Liver (tissue), 8 donors: ENCODE measurements at regions not wholly inside any gene's neighbourhood (a gene's known extent, or its start where the extent isn't known, plus 50 kb on each side); places are given as distances from the start of the nearest gene placed in this dataset.

Experiments used
- DNase-seq: peaks from one replicate; pipeline ENCODE4 v3.0.0-alpha.2; 2017; ENCODE audit warnings: low spot score
- H3K27ac ChIP-seq, 2 donors: one replicate each; pipeline ENCODE4 v1.7.0; 2013; ENCODE audit warnings: inconsistent platforms in 2 of 2, low read length in 2 of 2, control low read depth in 1 of 2, low read depth in 1 of 2, mild to moderate bottlenecking in 1 of 2
- H3K27me3 ChIP-seq, 4 donors: one replicate each; pipeline versions ENCODE4 v1.6.1 to v1.7.0; 2013; ENCODE audit warnings: low read length in 3 of 4, inconsistent platforms in 1 of 4, mild to moderate bottlenecking in 1 of 4, moderate library complexity in 1 of 4; ENCODE audit not compliant: control insufficient read depth in 4 of 4, insufficient read depth in 4 of 4
- H3K36me3 ChIP-seq, 4 donors: one replicate each; pipeline versions ENCODE4 v1.6.1 to v1.7.0; 2013; ENCODE audit warnings: low read length in 3 of 4, mild to moderate bottlenecking in 3 of 4, low read depth in 1 of 4, moderate library complexity in 1 of 4; ENCODE audit not compliant: control insufficient read depth in 4 of 4, insufficient read depth in 3 of 4
- H3K4me1 ChIP-seq, 4 donors: one replicate each; pipeline versions ENCODE4 v1.6.1 to v1.7.0; 2013; ENCODE audit warnings: low read length in 3 of 4, mild to moderate bottlenecking in 3 of 4, moderate library complexity in 1 of 4; ENCODE audit not compliant: control insufficient read depth in 4 of 4, insufficient read depth in 4 of 4
- H3K4me3 ChIP-seq, 3 donors: one replicate each; pipeline versions ENCODE4 v1.6.1 to v1.7.0; 2013; ENCODE audit warnings: low read length in 3 of 3, control low read depth in 1 of 3, low read depth in 1 of 3, mild to moderate bottlenecking in 1 of 3
- H3K9ac ChIP-seq, 2 donors: one replicate each; pipeline ENCODE4 v1.7.0; 2013; ENCODE audit warnings: low read length in 2 of 2, mild to moderate bottlenecking in 2 of 2, moderate library complexity in 2 of 2, control low read depth in 1 of 2, low read depth in 1 of 2
- H3K9me3 ChIP-seq, 4 donors: one replicate each; pipeline versions ENCODE4 v1.6.1 to v1.7.0; 2013; ENCODE audit warnings: low read length in 3 of 4; ENCODE audit not compliant: control insufficient read depth in 4 of 4
- CTCF ChIP-seq: fragments of 150-350 bp; IDR thresholded peaks from 2 replicates; pipeline ENCODE4 v1.5.1; 2017; ENCODE audit warnings: improper control_type of control experiment, low read depth, low read length; ENCODE audit not compliant: missing input control
- EGR1 ChIP-seq, 2 donors: IDR thresholded peaks; 2 replicates each; pipeline ENCODE4 v1.6.1; 2016 to 2018; ENCODE audit warnings: antibody characterized with exemption in 2 of 2, low read depth in 2 of 2
- FOXA1 ChIP-seq: IDR thresholded peaks from 2 replicates; pipeline ENCODE4 v1.6.1; 2016; ENCODE audit warnings: antibody characterized with exemption
- FOXA2 ChIP-seq: IDR thresholded peaks from 2 replicates; pipeline ENCODE4 v1.6.1; 2016; ENCODE audit warnings: antibody characterized with exemption
- GABPA ChIP-seq, 2 donors: IDR thresholded peaks in 1 of 2; conservative IDR thresholded peaks in 1 of 2; 2 replicates each; pipeline ENCODE4 v1.6.1; 2016; ENCODE audit warnings: antibody characterized with exemption in 2 of 2, mild to moderate bottlenecking in 1 of 2, moderate library complexity in 1 of 2
- HNF4A ChIP-seq, 2 donors: conservative IDR thresholded peaks; 2 replicates each; pipeline ENCODE4 v1.6.1; 2016; ENCODE audit warnings: antibody characterized with exemption in 2 of 2, mild to moderate bottlenecking in 2 of 2
- HNF4G ChIP-seq: IDR thresholded peaks from 2 replicates; pipeline ENCODE4 v1.6.1; 2016; ENCODE audit warnings: antibody characterized with exemption
- JUND ChIP-seq, 2 donors: IDR thresholded peaks; 2 replicates each; pipeline ENCODE4 v1.6.1; 2016; ENCODE audit warnings: antibody characterized with exemption in 2 of 2
- MAX ChIP-seq: IDR thresholded peaks from 2 replicates; pipeline ENCODE4 v1.6.1; 2016; ENCODE audit warnings: antibody characterized with exemption
- NR2F2 ChIP-seq: IDR thresholded peaks from 2 replicates; pipeline ENCODE4 v1.6.1; 2016; ENCODE audit warnings: antibody characterized with exemption
- RAD21 ChIP-seq, 2 donors: IDR thresholded peaks; 2 replicates each; pipeline ENCODE4 v1.6.1; 2016; ENCODE audit warnings: antibody characterized with exemption in 2 of 2, mild to moderate bottlenecking in 2 of 2
- RXRA ChIP-seq, 2 donors: IDR thresholded peaks; 2 replicates each; pipeline ENCODE4 v1.6.1; 2017 to 2018; ENCODE audit warnings: antibody characterized with exemption in 2 of 2, mild to moderate bottlenecking in 1 of 2
- SP1 ChIP-seq: IDR thresholded peaks from 2 replicates; pipeline ENCODE4 v1.6.1; 2018; ENCODE audit warnings: antibody characterized with exemption, mild to moderate bottlenecking
- TAF1 ChIP-seq: conservative IDR thresholded peaks from 2 replicates; pipeline ENCODE4 v1.6.1; 2016; ENCODE audit warnings: antibody characterized with exemption, mild to moderate bottlenecking
- YY1 ChIP-seq: IDR thresholded peaks from 2 replicates; pipeline ENCODE4 v1.6.1; 2016; ENCODE audit warnings: antibody characterized with exemption, mild to moderate bottlenecking
- ZBTB33 ChIP-seq: IDR thresholded peaks from 2 replicates; pipeline ENCODE4 v1.6.1; 2016; ENCODE audit warnings: antibody characterized with exemption
- WGBS: extraction: QIAGEN DNeasy Blood & Tissue Kit; methylation state at CpG from one replicate; pipeline ENCODE4 v1.1.7; 2013; 5-methylcytosine and 5-hydroxymethylcytosine counted together
- TF ChIP-seq, protein P1 (sequence below): IDR thresholded peaks from 2 replicates; pipeline ENCODE4 v1.6.1; 2016; ENCODE audit warnings: antibody characterized with exemption
- TF ChIP-seq, protein P2 (sequence below): IDR thresholded peaks from 2 replicates; pipeline ENCODE4 v1.6.1; 2016; ENCODE audit warnings: antibody characterized with exemption, mild to moderate bottlenecking
- donor health status: healthy.
- donor health status: healthy.
- donor health status: healthy.
- donor health status: healthy.
- donor health status: healthy.

DNA sequence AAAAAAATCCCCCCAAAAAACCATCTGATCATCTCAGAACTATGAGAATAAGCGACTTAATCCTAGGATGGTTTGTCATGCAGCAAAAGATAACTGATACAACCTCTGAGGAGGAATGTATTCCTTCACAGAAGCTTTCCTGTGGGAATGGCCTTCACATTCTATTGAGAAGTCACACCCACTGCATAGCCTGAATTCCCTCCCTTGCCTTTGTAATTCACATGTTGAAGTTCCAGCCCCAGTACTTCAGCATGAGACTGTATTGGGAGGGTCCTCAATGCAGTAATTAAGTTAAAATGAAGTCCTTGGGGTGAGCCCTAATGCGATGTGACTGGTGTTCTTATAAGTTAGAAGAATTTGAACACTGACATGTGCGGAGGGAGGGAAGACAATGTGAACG lies 395.2 kb downstream of the TUSC7 start:
- Histone ChIP-seq H3K4me3 (no peak overlapping the region), H3K4me1 (no peaks in the 10 kb centered on the region), H3K36me3 (no peaks in the 10 kb centered on the region), H3K27ac (no peak overlapping the region), H3K9me3 (no peaks in the 10 kb centered on the region), H3K27me3 (no peaks in the 10 kb centered on the region), H3K9ac (no peak overlapping the region)
- 93% methylated on average over 4 of the region's 4 CpGs for WGBS
- TF ChIP-seq YY1 = no peak
- no peak for TF ChIP-seq RXRA (IDR thresholded peaks at IDR 0.05)
- no peak for TF ChIP-seq HNF4G
- TF ChIP-seq, protein P1, sequence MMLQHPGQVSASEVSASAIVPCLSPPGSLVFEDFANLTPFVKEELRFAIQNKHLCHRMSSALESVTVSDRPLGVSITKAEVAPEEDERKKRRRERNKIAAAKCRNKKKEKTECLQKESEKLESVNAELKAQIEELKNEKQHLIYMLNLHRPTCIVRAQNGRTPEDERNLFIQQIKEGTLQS = no peak
- TF ChIP-seq RAD21 (IDR thresholded peaks at IDR 0.05) = no peak
- TF ChIP-seq NR2F2 = no peak
- no peak for TF ChIP-seq TAF1
- no peak for TF ChIP-seq JUND (IDR thresholded peaks at IDR 0.05)
- TF ChIP-seq EGR1 (IDR thresholded peaks at IDR 0.05; ENCODE audit: low read depth in 2 of 2) = no peak
- no peak for TF ChIP-seq CTCF
- DNase-seq = no peak

DNA sequence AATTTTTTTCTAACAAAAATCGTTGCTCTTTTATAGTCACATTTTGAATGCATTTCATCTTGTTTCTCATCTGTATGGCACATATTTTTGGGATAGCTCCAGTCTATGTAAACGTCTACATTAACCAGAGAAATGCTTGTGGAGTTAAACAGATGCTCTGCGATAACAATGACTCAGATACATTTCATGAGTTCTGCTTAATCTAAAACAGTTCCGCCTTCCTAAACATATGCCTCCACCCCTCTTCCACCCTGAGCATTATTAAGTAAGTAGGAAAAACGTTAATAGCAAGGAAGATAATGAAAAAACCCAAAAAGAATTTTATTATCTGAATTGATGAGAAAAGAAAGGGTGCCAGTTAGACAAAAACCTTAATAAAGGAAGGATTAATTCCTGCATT lies 396.1 kb downstream of the TUSC7 start:
- WGBS = 62% methylated on average over 5 of the region's 5 CpGs
- Histone ChIP-seq H3K9me3 (no peaks in the 10 kb centered on the region), H3K27ac (no peak overlapping the region), H3K27me3 (no peaks in the 10 kb centered on the region), H3K4me1 (no peaks in the 10 kb centered on the region), H3K4me3 (no peak overlapping the region), H3K9ac (no peak overlapping the region), H3K36me3 (no peaks in the 10 kb centered on the region)
- no peak for DNase-seq
- TF ChIP-seq NR2F2 = no peak
- TF ChIP-seq, protein P1 = no peak
- TF ChIP-seq TAF1 = no peak

DNA sequence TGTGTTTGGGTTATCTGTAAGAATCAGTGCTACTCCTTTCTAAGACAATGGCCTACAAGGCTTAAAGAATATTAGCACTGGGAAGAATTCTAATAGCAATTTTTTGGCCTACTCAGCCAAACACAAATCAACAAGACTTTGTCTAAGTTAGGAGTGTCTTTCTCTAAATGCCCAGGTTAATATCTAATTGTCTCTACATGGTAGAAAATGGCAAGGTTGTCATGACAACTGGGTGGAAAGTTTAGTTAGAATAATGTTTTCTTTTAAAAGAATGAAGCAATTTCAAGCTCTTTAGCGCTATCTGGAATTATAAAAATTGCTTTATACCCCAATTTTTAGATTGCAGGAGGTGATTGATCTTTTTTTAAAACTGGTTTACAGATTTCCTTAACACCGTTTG lies 396.8 kb downstream of the TUSC7 start:
- H3K4me3 ChIP-seq = no peak overlapping the region
- H3K36me3 ChIP-seq = no peaks in the 10 kb centered on the region
- no peak overlapping the region for H3K27ac ChIP-seq
- DNase-seq = no peak
- H3K9me3 ChIP-seq = no peaks in the 10 kb centered on the region
- 79% methylated on average over 2 of the region's 2 CpGs for WGBS
- no peaks in the 10 kb centered on the region for H3K27me3 ChIP-seq
- no peak overlapping the region for H3K9ac ChIP-seq
- no peaks in the 10 kb centered on the region for H3K4me1 ChIP-seq
- TF ChIP-seq RAD21 (IDR thresholded peaks at IDR 0.05) (no peak), ZBTB33 (no peak), EGR1 (IDR thresholded peaks at IDR 0.05; ENCODE audit: low read depth in 2 of 2) (no peak), HNF4A (conservative IDR thresholded peaks at IDR 0.05) (no peak), CTCF (no peak), FOXA2 (no peak), NR2F2 (no peak), SP1 (no peak), JUND (IDR thresholded peaks at IDR 0.05) (no peak), GABPA (IDR thresholded peaks at IDR 0.05 in 1 of 2, conservative IDR thresholded peaks at IDR 0.05 in 1 of 2) (no peak), TAF1 (no peak), MAX (no peak), FOXA1 (no peak), YY1 (no peak), RXRA (IDR thresholded peaks at IDR 0.05) (no peak)
- TF ChIP-seq, protein P2, sequence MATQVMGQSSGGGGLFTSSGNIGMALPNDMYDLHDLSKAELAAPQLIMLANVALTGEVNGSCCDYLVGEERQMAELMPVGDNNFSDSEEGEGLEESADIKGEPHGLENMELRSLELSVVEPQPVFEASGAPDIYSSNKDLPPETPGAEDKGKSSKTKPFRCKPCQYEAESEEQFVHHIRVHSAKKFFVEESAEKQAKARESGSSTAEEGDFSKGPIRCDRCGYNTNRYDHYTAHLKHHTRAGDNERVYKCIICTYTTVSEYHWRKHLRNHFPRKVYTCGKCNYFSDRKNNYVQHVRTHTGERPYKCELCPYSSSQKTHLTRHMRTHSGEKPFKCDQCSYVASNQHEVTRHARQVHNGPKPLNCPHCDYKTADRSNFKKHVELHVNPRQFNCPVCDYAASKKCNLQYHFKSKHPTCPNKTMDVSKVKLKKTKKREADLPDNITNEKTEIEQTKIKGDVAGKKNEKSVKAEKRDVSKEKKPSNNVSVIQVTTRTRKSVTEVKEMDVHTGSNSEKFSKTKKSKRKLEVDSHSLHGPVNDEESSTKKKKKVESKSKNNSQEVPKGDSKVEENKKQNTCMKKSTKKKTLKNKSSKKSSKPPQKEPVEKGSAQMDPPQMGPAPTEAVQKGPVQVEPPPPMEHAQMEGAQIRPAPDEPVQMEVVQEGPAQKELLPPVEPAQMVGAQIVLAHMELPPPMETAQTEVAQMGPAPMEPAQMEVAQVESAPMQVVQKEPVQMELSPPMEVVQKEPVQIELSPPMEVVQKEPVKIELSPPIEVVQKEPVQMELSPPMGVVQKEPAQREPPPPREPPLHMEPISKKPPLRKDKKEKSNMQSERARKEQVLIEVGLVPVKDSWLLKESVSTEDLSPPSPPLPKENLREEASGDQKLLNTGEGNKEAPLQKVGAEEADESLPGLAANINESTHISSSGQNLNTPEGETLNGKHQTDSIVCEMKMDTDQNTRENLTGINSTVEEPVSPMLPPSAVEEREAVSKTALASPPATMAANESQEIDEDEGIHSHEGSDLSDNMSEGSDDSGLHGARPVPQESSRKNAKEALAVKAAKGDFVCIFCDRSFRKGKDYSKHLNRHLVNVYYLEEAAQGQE = no peak
